H1 (cell line): ENCODE measurements at regions not wholly inside any gene's neighbourhood (a gene's known extent, or its start where the extent isn't known, plus 50 kb on each side); places are given as distances from the start of the nearest gene placed in this dataset.
A peak's percentile ranks its signal among the peaks of the same experiment; 100 is the strongest.

Experiments used
- CTCF ChIA-PET: fragments of 300-600 bp; sonication (Branson Sonifier 250); formaldehyde crosslinking; loops from one replicate; lab custom pipeline; 2021; ENCODE audit not compliant: partially characterized antibody; lab: Charles Lee
- POLR2A ChIA-PET: fragments of 300-600 bp; sonication (Branson Sonifier 250); formaldehyde crosslinking; loops from one replicate; lab custom pipeline; 2021; ENCODE audit warnings: inconsistent platforms; ENCODE audit not compliant: partially characterized antibody; lab: Charles Lee
- DNase-seq, 2 experiments: peaks; one replicate each; pipeline versions ENCODE4 v3.0.0 to v3.0.0-alpha.2; 2010 to 2022; ENCODE audit warnings: low spot score in 2 of 2, low read depth in 1 of 2, mixed read lengths in 1 of 2
- FAIRE-seq: peaks from 2 replicates; lab custom pipeline; 2011; peaks lifted over from hg19 to GRCh38; lab: Jason Lieb, UNC
- H2AFZ ChIP-seq: 2 replicates; pipeline ENCODE4 v1.8.1; 2012; ENCODE audit warnings: low read length, inconsistent platforms
- H2AK5ac ChIP-seq: 2 replicates; pipeline ENCODE4 v1.6.1; 2013; ENCODE audit warnings: low read depth, low read length
- H2BK120ac ChIP-seq: replicated peaks from 2 replicates; pipeline ENCODE3; 2013; ENCODE audit warnings: low read depth, low read length, inconsistent platforms
- H2BK12ac ChIP-seq: 2 replicates; pipeline ENCODE4 v1.6.1; 2013; ENCODE audit warnings: low read depth, low read length
- H2BK15ac ChIP-seq: 2 replicates; pipeline ENCODE4 v1.6.1; 2013; ENCODE audit warnings: low read length
- H2BK20ac ChIP-seq: 2 replicates; pipeline ENCODE4 v1.6.1; 2013; ENCODE audit warnings: low read length
- H2BK5ac ChIP-seq: 2 replicates; pipeline ENCODE4 v1.6.1; 2013; ENCODE audit warnings: low read depth, low read length
- H3K14ac ChIP-seq: 2 replicates; pipeline ENCODE4 v1.6.1; 2013; ENCODE audit warnings: inconsistent platforms; ENCODE audit not compliant: insufficient read length
- H3K18ac ChIP-seq: 2 replicates; pipeline ENCODE4 v1.6.1; 2013; ENCODE audit warnings: low read length; ENCODE audit errors: extremely low read depth
- H3K23ac ChIP-seq: 2 replicates; pipeline ENCODE4 v1.6.1; 2013; ENCODE audit warnings: inconsistent platforms; ENCODE audit not compliant: insufficient read length
- H3K23me2 ChIP-seq: 2 replicates; pipeline ENCODE4 v1.6.1; 2013; ENCODE audit warnings: low read depth, low read length
- H3K27ac ChIP-seq: 2 replicates; pipeline ENCODE4 v1.6.1; 2011; ENCODE audit warnings: low read depth, low read length, inconsistent platforms
- H3K27me3 ChIP-seq, 4 experiments: replicated peaks in 1 of 4; 1 replicate in 1 of 4; 2 replicates in 3 of 4; pipeline versions ENCODE4 v1.6.1 to v1.8.1; 2011 to 2013; ENCODE audit warnings: low read length in 3 of 4, mild to moderate bottlenecking in 3 of 4, inconsistent platforms in 2 of 4, mixed read lengths in 2 of 4, moderate library complexity in 1 of 4; ENCODE audit not compliant: control insufficient read depth in 3 of 4, insufficient read depth in 3 of 4; ENCODE audit errors: extremely low read depth in 1 of 4
- H3K36me3 ChIP-seq, 4 experiments: 2 replicates each; pipeline versions ENCODE4 v1.6.1 to v1.8.1; 2011 to 2013; ENCODE audit warnings: mild to moderate bottlenecking in 4 of 4, low read length in 3 of 4, moderate library complexity in 2 of 4, control low read depth in 1 of 4, inconsistent platforms in 1 of 4; ENCODE audit not compliant: insufficient read depth in 4 of 4, control insufficient read depth in 2 of 4
- H3K4ac ChIP-seq: replicated peaks from 2 replicates; pipeline ENCODE3; 2013; ENCODE audit warnings: low read length, low read depth, mixed read lengths, inconsistent platforms; ENCODE audit not compliant: insufficient read length
- H3K4me1 ChIP-seq, 4 experiments: replicated peaks in 1 of 4; 1 replicate in 1 of 4; 2 replicates in 3 of 4; pipeline versions ENCODE4 v1.6.1 to v1.8.1; 2011 to 2013; ENCODE audit warnings: low read length in 3 of 4, inconsistent platforms in 2 of 4, mixed read lengths in 1 of 4; ENCODE audit not compliant: insufficient read depth in 4 of 4, control insufficient read depth in 3 of 4
- H3K4me2 ChIP-seq, 2 experiments: 2 replicates each; pipeline versions ENCODE4 v1.6.1 to v1.8.1; 2011 to 2013; ENCODE audit warnings: low read depth in 2 of 2, low read length in 2 of 2, control low read depth in 1 of 2, inconsistent platforms in 1 of 2, mild to moderate bottlenecking in 1 of 2; ENCODE audit not compliant: insufficient read depth in 1 of 2
- H3K4me3 ChIP-seq, 4 experiments: fragments of 200-600, 300-600 bp in 1 of 4; sonication (generic), shearing (Covaris generic), sonication (Bioruptor Twin) in 1 of 4; 2 replicates each; pipeline versions ENCODE4 v1.5.1 to v1.8.1; 2011 to 2016; ENCODE audit warnings: low read length in 4 of 4, low read depth in 3 of 4, control low read depth in 2 of 4, inconsistent platforms in 2 of 4, mild to moderate bottlenecking in 2 of 4, mixed read lengths in 1 of 4, moderate library complexity in 1 of 4; ENCODE audit not compliant: insufficient read depth in 2 of 4; ENCODE audit errors: extremely low read depth in 1 of 4
- H3K56ac ChIP-seq: replicated peaks from 2 replicates; pipeline ENCODE3; 2013; ENCODE audit warnings: low read depth, mild to moderate bottlenecking, mixed read lengths, low read length, inconsistent platforms; ENCODE audit not compliant: insufficient read length
- H3K79me1 ChIP-seq: 2 replicates; pipeline ENCODE4 v1.6.1; 2013; ENCODE audit warnings: low read depth, low read length, control low read depth
- H3K79me2 ChIP-seq, 2 experiments: 2 replicates each; pipeline versions ENCODE4 v1.6.1 to v1.8.1; 2012 to 2013; ENCODE audit warnings: low read length in 2 of 2, mild to moderate bottlenecking in 2 of 2, inconsistent platforms in 1 of 2; ENCODE audit not compliant: insufficient read depth in 2 of 2, control insufficient read depth in 1 of 2
- H3K9ac ChIP-seq, 4 experiments: replicated peaks in 1 of 4; 1 replicate in 1 of 4; 2 replicates in 3 of 4; pipeline versions ENCODE4 v1.6.1 to v1.8.1; 2011 to 2013; ENCODE audit warnings: low read depth in 3 of 4, low read length in 3 of 4, control low read depth in 2 of 4, mild to moderate bottlenecking in 2 of 4, moderate library complexity in 2 of 4, inconsistent platforms in 1 of 4; ENCODE audit errors: extremely low read depth in 1 of 4
- H3K9me3 ChIP-seq, 2 experiments: 2 replicates each; pipeline versions ENCODE4 v1.6.1 to v1.8.1; 2012 to 2013; ENCODE audit warnings: mild to moderate bottlenecking in 2 of 2, moderate library complexity in 2 of 2, control low read depth in 1 of 2, inconsistent platforms in 1 of 2, low read depth in 1 of 2, low read length in 1 of 2, mixed read lengths in 1 of 2; ENCODE audit not compliant: insufficient read depth in 2 of 2
- H4K20me1 ChIP-seq, 2 experiments: replicated peaks in 1 of 2; 2 replicates each; pipeline versions ENCODE3 to v1.8.1; 2011 to 2013; ENCODE audit warnings: inconsistent platforms in 2 of 2, low read length in 2 of 2, mild to moderate bottlenecking in 1 of 2; ENCODE audit not compliant: insufficient read depth in 2 of 2, control insufficient read depth in 1 of 2
- H4K5ac ChIP-seq: 2 replicates; pipeline ENCODE4 v1.6.1; 2013; ENCODE audit warnings: low read length, low read depth, mixed read lengths, inconsistent platforms; ENCODE audit not compliant: insufficient read length
- H4K8ac ChIP-seq: 2 replicates; pipeline ENCODE4 v1.8.0; 2013; ENCODE audit warnings: mild to moderate bottlenecking, moderate library complexity, low read length, inconsistent platforms; ENCODE audit not compliant: insufficient read depth; ENCODE audit errors: extremely low read depth
- H4K91ac ChIP-seq: replicated peaks from 2 replicates; pipeline ENCODE3; 2013; ENCODE audit warnings: low read length, mixed read lengths, inconsistent platforms; ENCODE audit not compliant: insufficient read length
- ASH2L ChIP-seq: fragments of 200-600, 300-600 bp; sonication (generic); IDR thresholded peaks from one replicate; pipeline ENCODE4 v1.7.1; 2017; ENCODE audit warnings: low read length
- ATF2 ChIP-seq: IDR thresholded peaks from 2 replicates; pipeline ENCODE4 v1.6.1; 2012; ENCODE audit warnings: low read length, inconsistent platforms
- EGR1 ChIP-seq: IDR thresholded peaks from 2 replicates; pipeline ENCODE4 v1.6.1; 2011; ENCODE audit warnings: low read depth, low read length, borderline replicate concordance
- GTF2F1 ChIP-seq: IDR thresholded peaks from 2 replicates; pipeline ENCODE4 v1.6.1; 2012; ENCODE audit warnings: low read depth, low read length, improper control_type of control experiment, borderline replicate concordance
- SIX5 ChIP-seq: IDR thresholded peaks from 2 replicates; pipeline ENCODE4 v1.6.1; 2011; ENCODE audit warnings: mild to moderate bottlenecking, low read depth, low read length
- SP1 ChIP-seq: IDR thresholded peaks from 2 replicates; pipeline ENCODE4 v1.6.1; 2011; ENCODE audit warnings: low read depth, low read length
- WGBS, 2 experiments: shearing (Covaris generic) in 1 of 2; methylation state at CpG; one replicate each; pipeline versions ENCODE4 v1.1.6 to v1.1.7; 2013 to 2015; ENCODE audit warnings: low lambda C conversion rate in 2 of 2, mixed read lengths in 2 of 2, inconsistent platforms in 1 of 2, low coverage in 1 of 2, missing lambda C conversion rate in 1 of 2; ENCODE audit not compliant: insufficient replicate concordance in 2 of 2, insufficient coverage in 1 of 2, insufficient read length in 1 of 2; ENCODE audit errors: extremely low coverage in 1 of 2, missing lambda C conversion rate in 1 of 2; 5-methylcytosine and 5-hydroxymethylcytosine counted together
- TF ChIP-seq, protein P1 (sequence below), 3 experiments: IDR thresholded peaks; 1 replicate in 2 of 3; 2 replicates in 1 of 3; pipeline versions ENCODE4 v1.5.1 to v1.6.1; 2011; ENCODE audit warnings: low read length in 3 of 3, mild to moderate bottlenecking in 3 of 3, inconsistent platforms in 2 of 3, low read depth in 1 of 3, moderate library complexity in 1 of 3; ENCODE audit not compliant: insufficient read depth in 1 of 3; ENCODE audit errors: control extremely low read depth in 1 of 3

DNA sequence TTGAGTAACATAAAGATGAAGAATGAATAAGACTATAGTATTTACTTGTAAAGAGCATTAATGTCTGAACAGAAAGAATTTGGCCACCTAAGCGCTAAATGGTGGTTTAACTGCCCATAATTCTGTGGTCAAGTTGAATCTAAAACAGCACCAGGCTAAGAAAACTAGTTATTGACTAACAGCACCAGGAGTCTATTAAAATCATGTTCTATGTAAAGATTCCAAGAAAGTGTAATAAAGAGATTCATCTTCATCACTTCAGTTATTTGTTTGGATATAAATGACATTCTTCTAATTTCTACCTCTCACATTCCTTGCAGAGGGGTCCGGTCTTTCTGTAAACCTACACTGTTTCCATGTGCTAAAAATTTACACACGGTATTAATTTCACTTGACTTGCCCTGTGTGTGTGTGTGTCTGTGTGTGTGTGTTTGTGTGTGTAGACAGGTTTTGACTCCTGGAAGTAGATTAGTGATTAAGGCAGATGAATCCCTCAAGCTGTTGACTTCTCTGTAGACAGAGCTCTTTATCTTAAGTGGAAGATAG is 84.4 kb downstream of the KLF6 start:
- WGBS, 2 experiments: 98% methylated on average over 3 of the region's 3 CpGs; no CpG with 5 or more reads in 1 of the 2 experiments
- CTCF ChIA-PET: no interaction called here

More for the DNA sequence above, 84.4 kb downstream of the KLF6 start:
- POLR2A ChIA-PET: interaction anchor here (1.8 kb wide), 1 partner anchor 85 kb away, joined by 5 read pairs; the partner anchor contains the start of gene KLF6
- Histone ChIP-seq H3K9ac (no peak overlapping the region), H4K91ac (no peak overlapping the region), H2BK120ac (no peak overlapping the region), H3K9me3 (no peaks in the 10 kb centered on the region; a peak in 2 of 4 replicates), H4K20me1 (no peaks in the 10 kb centered on the region), H3K27me3 (no peaks in the 10 kb centered on the region; a peak in 1 of 7 replicates), H3K4ac (no peak overlapping the region), H2BK15ac (no peak overlapping the region), H3K27ac (no peak overlapping the region), H3K4me3 (no peak overlapping the region), H3K79me1 (no peaks in the 10 kb centered on the region), H3K4me1 (peaks cover 0 to 3% (median under 1%) of the 10 kb centered on the region in 4 experiments; a peak in 3 of 7 replicates), H3K56ac (no peak overlapping the region), H3K36me3 (no peaks in the 10 kb centered on the region), H3K79me2 (no peaks in the 10 kb centered on the region), H3K18ac (no peak overlapping the region), H2AK5ac (no peak overlapping the region), H3K4me2 (no peak overlapping the region), H2BK5ac (no peak overlapping the region), H2BK12ac (no peak overlapping the region), H3K23me2 (no peaks in the 10 kb centered on the region), H3K14ac (no peak overlapping the region), H4K8ac (no peak overlapping the region), H2BK20ac (peak overlapping the region; percentile 21; the same call in 1 of the 2 replicates), H3K23ac (no peak overlapping the region), H2AFZ (no peak overlapping the region), H4K5ac (no peak overlapping the region)
- DNase-seq (no peak), FAIRE-seq (no peak)
- TF ChIP-seq EGR1: no peak
- TF ChIP-seq SP1: no peak
- no peak for TF ChIP-seq GTF2F1
- no peak for TF ChIP-seq SIX5
- TF ChIP-seq ASH2L: no peak
- TF ChIP-seq, protein P1, sequence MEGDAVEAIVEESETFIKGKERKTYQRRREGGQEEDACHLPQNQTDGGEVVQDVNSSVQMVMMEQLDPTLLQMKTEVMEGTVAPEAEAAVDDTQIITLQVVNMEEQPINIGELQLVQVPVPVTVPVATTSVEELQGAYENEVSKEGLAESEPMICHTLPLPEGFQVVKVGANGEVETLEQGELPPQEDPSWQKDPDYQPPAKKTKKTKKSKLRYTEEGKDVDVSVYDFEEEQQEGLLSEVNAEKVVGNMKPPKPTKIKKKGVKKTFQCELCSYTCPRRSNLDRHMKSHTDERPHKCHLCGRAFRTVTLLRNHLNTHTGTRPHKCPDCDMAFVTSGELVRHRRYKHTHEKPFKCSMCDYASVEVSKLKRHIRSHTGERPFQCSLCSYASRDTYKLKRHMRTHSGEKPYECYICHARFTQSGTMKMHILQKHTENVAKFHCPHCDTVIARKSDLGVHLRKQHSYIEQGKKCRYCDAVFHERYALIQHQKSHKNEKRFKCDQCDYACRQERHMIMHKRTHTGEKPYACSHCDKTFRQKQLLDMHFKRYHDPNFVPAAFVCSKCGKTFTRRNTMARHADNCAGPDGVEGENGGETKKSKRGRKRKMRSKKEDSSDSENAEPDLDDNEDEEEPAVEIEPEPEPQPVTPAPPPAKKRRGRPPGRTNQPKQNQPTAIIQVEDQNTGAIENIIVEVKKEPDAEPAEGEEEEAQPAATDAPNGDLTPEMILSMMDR (IDR thresholded peaks at IDR 0.05; ENCODE audit: control extremely low read depth in 1 of 3, insufficient read depth in 1 of 3, low read depth in 1 of 3, low read length in 3 of 3): no peak
- no peak for TF ChIP-seq ATF2
